PC-9 (cell line): ENCODE measurements at regions not wholly inside any gene's neighbourhood (a gene's known extent, or its start where the extent isn't known, plus 50 kb on each side); places are given as distances from the start of the nearest gene placed in this dataset.

Experiments
- BruUV-seq: library from RNA; stranded (reverse); fragments of 400-500 nt; replicated peaks from 2 replicates; lab custom pipeline; 2021; lab: Mats Ljungman, UMichigan
- CTCF ChIA-PET: fragments of 300-600 bp; sonication (Branson Sonifier 250); formaldehyde crosslinking; loops from one replicate; lab custom pipeline; 2022; ENCODE audit warnings: antibody characterized with exemption; lab: Charles Lee
- POLR2A ChIA-PET: fragments of 300-600 bp; sonication (Branson Sonifier 250); formaldehyde crosslinking; loops from one replicate; lab custom pipeline; 2022; ENCODE audit warnings: antibody characterized with exemption; ENCODE audit not compliant: unreplicated experiment; lab: Charles Lee
- DNase-seq, 2 experiments: peaks; one replicate each; pipeline versions ENCODE4 v3.0.0 to v3.0.0-alpha.2; 2015 to 2022; ENCODE audit warnings: mixed read lengths in 1 of 2
- H2AFZ ChIP-seq: fragments of 200-600 bp; sonication (generic); 2 replicates; pipeline ENCODE4 v1.8.1; 2017; ENCODE audit warnings: antibody characterized with exemption
- H3F3A ChIP-seq: fragments of 200-600 bp; sonication (generic); 2 replicates; pipeline ENCODE4 v1.8.1; 2017; ENCODE audit warnings: antibody characterized with exemption, mild to moderate bottlenecking, low read depth; ENCODE audit not compliant: insufficient read depth
- H3K27ac ChIP-seq: fragments of 200-600 bp; sonication (generic); 2 replicates; pipeline ENCODE4 v1.6.1; 2016; ENCODE audit warnings: mixed run types
- H3K27me3 ChIP-seq: fragments of 200-600 bp; sonication (generic); 2 replicates; pipeline ENCODE4 v1.6.1; 2016; ENCODE audit warnings: low read depth, mixed run types; ENCODE audit not compliant: insufficient read depth
- H3K36me3 ChIP-seq: fragments of 200-600 bp; sonication (generic); 2 replicates; pipeline ENCODE4 v1.6.1; 2016; ENCODE audit warnings: low read depth, mixed run types
- H3K4me1 ChIP-seq: fragments of 200-600 bp; sonication (generic); replicated peaks from 2 replicates; pipeline ENCODE4 v1.6.1; 2016; ENCODE audit warnings: mixed run types; ENCODE audit not compliant: insufficient read depth
- H3K4me2 ChIP-seq: fragments of 200-600 bp; sonication (generic); 2 replicates; pipeline ENCODE4 v1.6.1; 2017; ENCODE audit warnings: mixed run types
- H3K4me3 ChIP-seq: fragments of 200-600 bp; sonication (generic); 2 replicates; pipeline ENCODE4 v1.6.1; 2016; ENCODE audit warnings: mixed run types
- H3K79me2 ChIP-seq: fragments of 200-600 bp; sonication (generic); 2 replicates; pipeline ENCODE4 v1.6.1; 2017; ENCODE audit warnings: low read depth, mixed run types
- H3K9me2 ChIP-seq: fragments of 200-600 bp; sonication (generic); 2 replicates; pipeline ENCODE4 v1.8.1; 2017; ENCODE audit warnings: mild to moderate bottlenecking; ENCODE audit not compliant: insufficient read depth
- H3K9me3 ChIP-seq: fragments of 200-600 bp; sonication (generic); 2 replicates; pipeline ENCODE4 v1.8.1; 2016; ENCODE audit warnings: low read depth; ENCODE audit not compliant: insufficient read depth
- H4K20me1 ChIP-seq: fragments of 200-600 bp; sonication (generic); 2 replicates; pipeline ENCODE4 v1.8.1; 2017; ENCODE audit not compliant: insufficient read depth
- CTCF ChIP-seq: fragments of 200-600 bp; sonication (generic); conservative IDR thresholded peaks from 2 replicates; pipeline ENCODE4 v1.6.1; 2017; ENCODE audit warnings: mixed run types, antibody characterized with exemption, mild to moderate bottlenecking, moderate library complexity
- EZH2 ChIP-seq: fragments of 200-600 bp; sonication (generic); IDR thresholded peaks from 2 replicates; pipeline ENCODE4 v1.8.0; 2017; ENCODE audit warnings: antibody characterized with exemption, low read depth
- intact Hi-C: fragments of 100-400 bp; cut with micrococcal nuclease; formaldehyde crosslinking; loops from one replicate; pipeline ENCODE4 v1.10.0; 2022; ENCODE audit not compliant: unreplicated experiment

GRCh38 chr5:21184581-21184980 is 1196.6 kb upstream of the CDH18 start:
- no peak overlapping the region for H3K4me2 ChIP-seq
- DNase-seq = no peak
- no peak overlapping the region for H3K27ac ChIP-seq
- intact Hi-C loops = no loop called here
- no TSS peak for BruUV-seq
- H3K4me1 ChIP-seq = no peaks in the 10 kb centered on the region
- H2AFZ ChIP-seq = no peak overlapping the region; the same call in 1 of the 2 replicates
- H3F3A ChIP-seq = no peaks in the 10 kb centered on the region
- no peak overlapping the region for H3K4me3 ChIP-seq
- no peaks in the 10 kb centered on the region for H3K27me3 ChIP-seq
- POLR2A ChIA-PET = no interaction called here
- no peaks in the 10 kb centered on the region for H3K79me2 ChIP-seq
- no peaks in the 10 kb centered on the region for H3K9me3 ChIP-seq
- no peaks in the 10 kb centered on the region for H4K20me1 ChIP-seq
- no peak for TF ChIP-seq CTCF
- no peak for TF ChIP-seq EZH2
- CTCF ChIA-PET = interaction anchor here (0.8 kb wide), 1 partner anchor 25 kb away, joined by 3 read pairs; no protein-coding TSS in a partner anchor
- H3K9me2 ChIP-seq = no peaks in the 10 kb centered on the region
- no peaks in the 10 kb centered on the region for H3K36me3 ChIP-seq

GRCh38 chr5:21181609-21182125 is 1193.7 kb upstream of the CDH18 start:
- Histone ChIP-seq H3F3A (no peaks in the 10 kb centered on the region), H3K27ac (no peak overlapping the region), H3K4me1 (no peaks in the 10 kb centered on the region), H3K36me3 (no peaks in the 10 kb centered on the region), H4K20me1 (no peaks in the 10 kb centered on the region), H3K4me2 (no peak overlapping the region), H3K4me3 (no peak overlapping the region), H3K79me2 (no peaks in the 10 kb centered on the region), H2AFZ (no peak overlapping the region), H3K27me3 (no peaks in the 10 kb centered on the region), H3K9me2 (no peaks in the 10 kb centered on the region), H3K9me3 (no peaks in the 10 kb centered on the region)
- BruUV-seq = no TSS peak
- POLR2A ChIA-PET = no interaction called here
- TF ChIP-seq CTCF = no peak
- TF ChIP-seq EZH2 = no peak
- intact Hi-C loops = no loop called here
- no peak for DNase-seq
- CTCF ChIA-PET = no interaction called here

- no peak for DNase-seq
- H3K36me3 ChIP-seq = no peaks in the 10 kb centered on the region
- ChIA-PET POLR2A (no interaction called here), CTCF (no interaction called here)
- H3K4me3 ChIP-seq = no peak overlapping the region
- H4K20me1 ChIP-seq = no peaks in the 10 kb centered on the region
- no peaks in the 10 kb centered on the region for H3K27me3 ChIP-seq
- no peak overlapping the region for H2AFZ ChIP-seq
- no peaks in the 10 kb centered on the region for H3F3A ChIP-seq
- H3K4me2 ChIP-seq = no peak overlapping the region
- intact Hi-C loops = no loop called here
- H3K4me1 ChIP-seq = 0 out of 2 replicates have a peak, but pooled peaks cover 5% of the 10 kb centered on the region
- H3K27ac ChIP-seq = no peak overlapping the region
- TF ChIP-seq EZH2 (no peak), CTCF (no peak)
- H3K79me2 ChIP-seq = no peaks in the 10 kb centered on the region
- H3K9me3 ChIP-seq = no peaks in the 10 kb centered on the region
- no peaks in the 10 kb centered on the region for H3K9me2 ChIP-seq
- no TSS peak for BruUV-seq
Observed at GRCh38 chr5:21173526-21173925, 1185.5 kb upstream of the CDH18 start.
